Urothelium cell line (cell line): ENCODE measurements at regions not wholly inside any gene's neighbourhood (a gene's known extent, or its start where the extent isn't known, plus 50 kb on each side); places are given as distances from the start of the nearest gene placed in this dataset.
"Not testable (repeated sequence)": the region's sequence is repeated elsewhere in the genome, so short reads cannot be mapped to it uniquely, and the experiment has no call there.

Experiments used
- DNase-seq: peaks from one replicate; pipeline ENCODE4 v3.0.0; 2011; ENCODE audit warnings: low spot score, mixed read lengths
- FAIRE-seq: peaks from 2 replicates; lab custom pipeline; 2011; peaks lifted over from hg19 to GRCh38; lab: Jason Lieb, UNC

DNA sequence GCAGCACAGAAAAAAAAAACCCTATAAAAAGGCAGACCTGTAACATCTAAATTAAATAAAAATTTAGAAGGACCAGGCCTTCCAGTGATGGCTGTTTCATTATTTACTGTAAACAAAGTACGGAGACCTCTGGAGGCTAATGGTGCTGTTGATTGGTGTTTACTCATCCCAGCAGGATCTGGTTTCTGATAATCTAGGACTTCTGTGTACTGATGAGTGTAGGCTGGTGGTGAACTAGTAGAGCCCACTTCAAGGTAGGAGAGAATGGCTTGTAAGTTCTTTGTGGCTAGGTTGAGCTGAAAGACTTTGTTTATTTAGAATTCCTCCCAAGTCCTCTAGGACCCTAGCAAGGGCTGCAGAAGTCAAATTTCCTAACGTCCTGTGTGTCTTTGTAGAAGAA is 398.1 kb upstream of the PITX2 start:
- no peak for FAIRE-seq
- no peak for DNase-seq

DNA sequence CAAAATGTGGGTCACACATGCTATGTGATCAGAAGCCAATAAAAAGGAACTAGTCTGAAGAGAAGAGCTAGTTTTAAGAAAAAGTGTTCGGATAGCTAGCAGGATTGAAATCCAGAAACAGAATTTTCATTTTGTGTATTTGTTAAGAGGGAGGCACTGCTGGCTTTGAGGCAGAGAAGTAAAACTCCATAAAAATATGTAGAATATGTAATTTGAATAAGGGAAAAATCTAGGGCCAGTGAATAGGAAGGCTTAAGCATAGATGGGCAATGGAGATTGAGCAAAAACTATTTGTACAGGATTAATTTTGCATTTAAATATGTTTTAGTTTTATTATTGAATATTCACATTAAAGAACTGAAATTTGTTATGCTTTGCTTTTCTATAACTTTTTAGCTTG is 399.9 kb upstream of the PITX2 start:
- no peak for FAIRE-seq
- no peak for DNase-seq

DNA sequence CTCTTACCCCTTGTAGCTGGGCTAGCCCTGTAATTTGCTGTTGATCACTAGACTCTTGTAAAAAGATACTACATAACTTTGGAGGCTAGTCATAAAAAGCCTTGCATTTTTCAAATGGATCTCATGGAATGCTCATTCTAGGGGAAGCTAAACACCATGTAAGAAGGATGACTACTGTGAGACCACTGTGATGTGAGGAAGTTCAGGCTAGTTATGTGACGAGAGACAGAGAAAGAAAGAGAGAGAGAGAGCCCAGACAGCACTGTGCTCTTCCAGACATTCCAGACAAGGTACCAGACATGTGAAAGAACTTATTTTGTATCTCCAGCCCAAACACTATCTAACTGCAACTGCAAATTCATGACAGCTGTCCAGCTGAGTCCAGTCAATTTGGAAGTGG is 404.6 kb upstream of the PITX2 start:
- DNase-seq (no peak), FAIRE-seq (no peak)

DNA sequence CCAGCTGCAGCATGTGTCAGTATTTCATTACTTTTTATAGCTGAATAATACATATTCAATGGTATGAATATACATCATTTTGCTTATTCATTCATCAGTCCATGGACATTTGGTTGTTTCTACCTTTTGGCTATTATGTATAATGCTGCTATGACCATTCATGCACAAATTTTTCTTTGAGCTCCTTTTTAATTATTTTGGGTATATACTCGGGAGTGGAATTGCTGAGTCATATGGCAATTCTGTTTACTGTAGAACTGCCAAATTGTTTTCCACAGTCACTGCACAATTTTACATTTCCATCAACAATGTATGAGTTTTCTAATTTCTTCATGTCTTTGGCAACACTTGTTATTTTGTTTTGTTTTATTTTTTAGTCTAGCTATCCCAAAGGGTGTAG is 405.9 kb upstream of the PITX2 start:
- FAIRE-seq = no peak
- DNase-seq = no peak

DNA sequence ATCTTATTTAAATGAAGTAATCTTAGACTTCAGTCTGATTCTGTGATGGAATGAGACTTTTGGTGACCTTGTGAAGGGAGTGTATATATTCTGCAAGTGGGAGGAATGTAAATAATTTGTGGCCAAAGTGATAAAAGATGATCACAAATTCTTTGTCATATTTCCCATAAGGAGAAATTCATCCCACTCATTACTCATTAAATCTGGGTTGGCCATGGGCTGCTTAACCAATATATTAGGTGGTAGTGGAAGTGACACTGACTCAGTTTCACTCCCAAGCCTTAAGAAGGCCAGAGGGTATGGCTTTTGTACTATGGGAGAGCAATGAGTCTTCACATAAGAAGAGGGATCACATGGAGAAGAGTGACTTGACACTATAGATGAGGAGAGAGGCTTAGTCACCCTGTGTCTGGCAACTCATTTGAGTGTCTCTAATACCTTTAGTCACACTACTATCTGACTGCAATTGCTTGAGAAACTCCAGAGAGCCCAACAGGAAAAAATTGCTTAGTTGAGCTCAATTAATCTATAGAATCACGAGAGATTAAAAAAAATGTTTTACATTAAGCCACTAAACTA is 408.2 kb upstream of the PITX2 start:
- FAIRE-seq = no peak
- DNase-seq = no peak

DNA sequence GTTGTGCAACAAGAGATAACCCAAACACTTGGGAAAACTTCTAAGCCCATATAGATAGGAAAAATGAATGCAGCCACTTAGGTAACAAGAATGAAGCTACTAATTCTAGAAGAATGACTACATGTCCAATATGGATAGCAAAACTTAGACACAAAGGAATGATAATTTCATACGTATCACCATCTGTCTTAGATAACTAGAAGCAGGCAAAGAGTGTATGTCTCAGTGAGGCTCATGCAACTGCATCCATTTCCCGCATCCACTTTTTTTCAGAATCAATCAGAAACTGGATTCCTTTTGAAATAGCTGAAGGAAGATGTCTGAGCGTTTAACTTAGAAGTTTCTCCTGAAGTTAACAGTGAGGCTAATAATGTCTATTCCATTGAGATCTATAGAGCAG is 408.7 kb upstream of the PITX2 start:
- no peak for DNase-seq
- FAIRE-seq = no peak

DNA sequence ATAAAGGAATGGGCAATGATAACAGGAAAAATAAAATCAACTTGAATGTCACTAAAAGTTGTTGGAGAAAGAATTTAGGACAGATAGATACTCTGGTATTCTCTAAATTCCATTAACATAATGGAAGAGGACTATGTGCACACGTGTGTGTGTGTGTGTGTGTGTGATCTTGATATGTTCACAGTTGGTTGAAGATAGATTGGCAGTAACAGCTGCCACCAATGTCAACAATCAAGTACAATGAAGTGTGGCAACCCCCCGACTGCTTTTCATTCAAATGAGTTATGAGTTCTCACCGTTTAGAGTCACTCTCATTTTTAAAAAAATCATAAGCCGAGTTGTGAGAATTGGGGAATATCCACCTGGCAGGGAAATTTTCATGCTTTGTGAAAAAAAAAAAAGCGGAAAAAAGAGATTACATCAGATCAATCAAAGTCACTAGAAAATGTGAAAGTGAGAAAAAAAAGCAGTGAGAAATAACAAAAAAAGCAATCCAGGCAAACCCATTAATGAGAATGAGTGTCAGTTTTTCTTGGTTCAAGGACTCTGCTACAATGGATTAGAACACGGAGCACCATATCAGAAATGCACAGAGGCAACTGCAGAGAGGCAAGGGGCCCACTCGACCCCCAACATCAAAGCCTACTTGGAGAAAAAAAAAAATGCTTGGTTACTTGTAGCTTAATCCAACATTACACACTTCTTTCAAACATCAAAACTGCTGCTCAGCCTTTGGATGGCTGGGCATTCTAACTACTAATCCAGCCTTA is 414.9 kb upstream of the PITX2 start:
- FAIRE-seq (no peak), DNase-seq (no peak)

DNA sequence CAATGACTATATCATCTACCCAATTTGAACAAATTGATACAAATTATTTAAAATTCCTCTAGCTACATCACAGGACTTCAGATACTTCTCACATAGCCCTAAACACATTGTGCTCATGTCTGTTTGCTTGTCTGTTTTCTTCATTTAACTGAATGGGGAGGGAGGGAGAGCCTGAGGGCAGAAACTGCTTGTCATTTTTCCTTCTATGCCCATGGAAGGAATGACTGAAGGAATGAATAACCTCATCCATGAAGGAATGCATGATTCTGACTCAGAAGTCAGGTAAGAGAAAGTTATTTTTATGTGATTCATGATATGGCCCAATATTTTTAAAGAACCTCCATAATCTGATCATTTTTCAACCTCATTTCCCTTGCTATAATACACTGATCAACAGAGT is 418.0 kb upstream of the PITX2 start:
- DNase-seq = no peak
- no peak for FAIRE-seq

DNA sequence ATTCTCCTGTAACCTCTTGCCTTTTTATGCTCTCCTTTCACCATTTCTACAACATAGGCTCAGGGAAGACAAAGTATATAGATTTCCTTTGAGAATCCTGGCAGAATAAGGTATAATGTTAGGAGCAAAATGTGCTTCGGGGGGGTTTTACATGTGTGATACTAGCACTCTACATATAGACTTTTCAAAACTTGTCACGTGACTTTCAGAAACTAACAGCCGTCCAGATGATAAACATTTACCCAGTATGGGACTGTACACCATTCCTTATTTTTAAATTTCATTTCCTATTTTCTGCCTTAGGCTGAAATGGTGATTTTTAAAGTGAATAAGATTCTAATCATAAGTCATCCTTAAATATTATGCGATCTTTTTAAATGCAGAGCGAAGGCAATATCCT is 420.4 kb upstream of the PITX2 start:
- no peak for FAIRE-seq

DNA sequence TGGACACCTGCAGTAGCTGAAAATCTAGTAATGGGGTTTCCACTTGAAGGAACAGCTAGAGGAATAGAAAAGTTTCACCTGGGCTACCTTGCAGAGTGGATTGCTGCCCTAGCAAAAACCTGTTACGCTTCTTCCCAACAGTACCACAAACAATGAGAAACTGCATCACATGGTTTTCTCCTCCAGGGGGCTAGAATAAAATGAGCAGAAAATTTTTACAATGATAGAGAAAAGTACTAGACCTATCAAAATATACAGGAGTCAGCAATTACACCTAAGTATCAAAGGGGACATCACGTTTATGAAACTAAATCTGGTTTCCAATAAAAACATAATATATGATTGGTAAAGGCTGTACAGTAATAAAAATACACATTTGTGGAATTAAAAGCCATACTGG is 423.1 kb upstream of the PITX2 start:
- FAIRE-seq = no peak
- DNase-seq = no peak

More for the DNA sequence above, 420.4 kb upstream of the PITX2 start:
- DNase-seq = no peak

DNA sequence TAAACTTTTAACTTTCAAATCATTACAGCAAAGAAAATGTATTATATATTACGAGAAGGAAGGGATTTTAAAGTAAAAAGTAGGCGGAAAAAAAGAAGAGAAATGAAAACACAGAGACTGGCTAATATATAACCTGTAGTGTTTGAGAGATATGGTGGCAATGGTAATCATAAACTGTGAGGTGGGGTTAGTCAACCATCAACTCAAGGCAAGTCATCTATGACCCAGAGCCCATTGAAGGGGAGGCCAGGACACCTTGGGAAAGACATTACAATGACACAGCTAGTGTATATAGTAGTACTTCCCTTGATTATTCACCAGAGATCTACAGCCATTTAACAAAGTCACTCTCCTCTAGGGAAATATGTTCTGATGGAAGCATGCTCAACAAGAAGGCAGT is 423.9 kb upstream of the PITX2 start:
- no peak for DNase-seq
- FAIRE-seq = no peak

DNA sequence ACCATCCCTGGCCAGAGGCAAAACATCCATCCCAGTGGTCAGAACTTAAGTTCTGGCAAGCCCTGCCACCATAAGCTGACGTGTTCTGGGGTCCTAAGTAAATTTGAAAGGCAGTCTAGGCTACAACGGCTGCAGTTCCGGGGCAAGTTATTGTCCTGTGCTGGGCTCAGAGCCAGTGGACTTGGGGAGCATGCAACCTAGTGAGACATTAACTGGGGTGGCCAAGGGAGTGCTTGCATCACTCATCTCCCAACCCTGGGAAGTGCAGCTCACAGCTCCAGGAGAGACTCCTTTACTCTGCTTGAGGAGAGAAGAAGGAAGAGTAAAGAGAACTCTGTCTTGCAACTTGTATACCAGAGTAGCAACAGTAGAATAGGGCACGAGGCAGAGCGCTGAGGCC is 425.4 kb upstream of the PITX2 start:
- no peak for FAIRE-seq

DNA sequence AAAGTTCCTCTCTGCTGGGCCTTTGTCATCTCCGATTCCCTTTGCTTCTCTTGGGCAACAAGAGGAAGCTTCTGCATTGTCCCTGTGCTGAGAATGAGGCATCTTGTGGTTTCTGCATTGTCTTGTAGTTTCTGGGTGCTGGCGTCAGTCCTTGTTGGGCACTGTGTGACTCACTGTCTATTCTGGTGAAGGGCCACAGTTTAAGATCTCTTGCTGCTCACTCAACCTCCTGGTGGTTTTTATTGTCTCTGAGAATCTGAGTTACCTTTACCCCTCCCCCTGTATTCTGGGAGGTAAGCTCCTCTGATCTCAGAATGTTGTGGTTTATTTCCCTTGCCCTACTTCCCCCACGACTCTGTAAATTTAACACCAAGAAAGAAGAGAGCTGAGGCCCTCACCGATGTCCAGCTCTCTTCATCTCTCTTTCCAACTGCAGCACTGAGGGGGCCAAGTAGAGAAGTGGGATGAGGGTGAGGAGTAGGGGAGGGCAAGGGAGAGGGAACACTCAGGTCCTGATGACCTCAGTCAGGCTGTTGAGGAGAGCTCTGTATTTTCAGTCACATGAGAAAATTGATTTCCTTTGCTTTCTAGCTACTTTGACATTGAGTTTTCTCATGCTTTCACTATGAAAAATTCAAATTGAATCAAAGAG is 441.6 kb upstream of the PITX2 start:
- FAIRE-seq (peak; percentile 89), DNase-seq (peak; percentile 91)

More for the DNA sequence above, 425.4 kb upstream of the PITX2 start:
- no peak for DNase-seq

DNA sequence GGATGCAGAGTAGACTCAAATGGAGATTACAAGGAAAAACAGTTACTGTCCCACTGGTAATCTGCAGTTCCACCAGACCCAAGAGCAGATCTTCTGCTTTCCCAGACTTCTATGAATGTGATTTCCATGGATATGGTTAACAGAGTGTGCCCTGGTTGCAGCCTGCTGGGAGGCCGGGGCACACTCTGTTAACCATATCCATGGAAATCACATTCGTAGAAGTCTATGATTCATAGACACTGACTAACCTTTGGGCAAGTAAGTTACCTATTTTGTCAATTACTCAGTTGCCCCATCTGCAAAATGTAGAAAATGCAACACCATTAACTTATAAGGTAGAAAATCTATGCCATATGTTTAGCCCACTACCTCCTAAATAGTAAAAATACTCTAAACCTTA is 443.1 kb upstream of the PITX2 start:
- DNase-seq (no peak), FAIRE-seq (no peak)

DNA sequence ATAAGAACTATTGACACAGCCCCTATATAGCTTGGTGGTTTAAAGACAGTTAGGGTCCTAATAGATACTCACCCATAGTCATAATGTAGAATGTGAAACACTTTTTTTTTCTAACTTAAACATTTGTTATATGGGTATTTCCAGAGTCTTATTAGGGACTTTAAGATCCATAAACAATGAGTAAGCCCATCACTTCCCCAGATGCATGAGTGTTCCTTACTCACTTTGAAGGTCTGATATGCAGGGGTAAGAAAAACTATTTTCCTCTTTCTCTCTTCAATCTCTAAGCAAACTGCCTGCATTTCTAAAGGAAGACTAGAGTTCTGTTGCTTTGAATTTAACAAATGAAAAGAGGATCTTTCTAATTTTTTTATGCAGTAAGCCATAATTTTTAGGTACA is 443.6 kb upstream of the PITX2 start:
- FAIRE-seq (no peak), DNase-seq (no peak)

DNA sequence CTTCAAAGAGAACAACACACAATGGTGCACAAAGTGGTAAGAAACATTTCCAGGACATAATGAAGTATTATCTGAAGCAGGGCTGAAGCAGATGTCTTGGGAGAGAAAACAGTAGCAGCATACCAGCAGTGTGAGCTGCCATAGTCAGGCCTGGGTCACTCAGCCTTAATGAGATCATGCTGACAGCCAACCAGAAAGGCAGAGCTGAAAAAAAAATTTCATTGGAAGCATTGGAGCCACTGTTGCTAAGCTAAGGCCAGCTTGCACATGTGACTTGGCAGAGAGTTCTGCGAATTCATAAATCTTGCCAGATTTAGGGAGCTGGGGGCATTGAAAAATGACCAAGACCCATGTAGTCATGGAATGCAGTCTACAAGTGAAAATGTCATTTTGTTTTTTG is 444.0 kb upstream of the PITX2 start:
- peak; percentile 71 for FAIRE-seq

DNA sequence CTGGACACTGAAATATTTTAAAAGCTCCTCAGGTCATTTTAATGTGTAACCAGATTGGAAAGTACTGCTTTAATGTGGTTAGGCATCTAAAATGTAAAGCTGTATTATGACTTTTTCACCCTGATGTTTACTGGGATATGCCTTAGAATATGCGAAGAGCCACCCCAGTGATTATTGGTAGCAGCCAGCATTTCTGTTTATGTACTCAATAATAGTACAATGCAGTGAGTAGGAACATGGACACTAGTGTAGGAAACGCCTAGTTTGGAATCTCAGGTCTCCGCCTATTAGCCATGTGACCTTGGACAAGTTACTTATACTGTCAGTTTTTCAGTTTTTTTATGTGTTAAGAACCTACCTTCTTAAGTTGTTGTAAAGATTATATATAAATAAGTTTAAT is 446.0 kb upstream of the PITX2 start:
- no peak for DNase-seq
- FAIRE-seq = no peak

More for the DNA sequence above, 444.0 kb upstream of the PITX2 start:
- DNase-seq = peak; percentile 18

DNA sequence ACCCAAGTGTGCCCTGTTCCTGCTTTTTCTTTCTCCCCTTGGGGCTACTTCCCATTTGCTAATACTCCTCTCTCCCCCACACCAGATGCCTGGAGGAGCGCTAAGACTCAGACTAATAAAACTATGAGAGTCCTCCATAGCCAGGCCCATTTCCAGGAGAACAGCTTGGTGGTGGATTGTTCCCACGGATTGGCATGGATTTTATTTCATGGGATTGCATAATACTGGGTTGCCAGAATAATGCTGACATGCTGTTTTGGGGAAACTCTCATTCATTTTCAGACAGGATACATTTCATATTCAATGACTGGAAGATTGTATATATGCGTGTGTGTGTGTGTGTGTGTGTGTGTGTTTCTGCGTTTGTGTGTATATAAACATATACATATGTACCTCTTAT is 447.5 kb upstream of the PITX2 start:
- FAIRE-seq (no peak), DNase-seq (no peak)

DNA sequence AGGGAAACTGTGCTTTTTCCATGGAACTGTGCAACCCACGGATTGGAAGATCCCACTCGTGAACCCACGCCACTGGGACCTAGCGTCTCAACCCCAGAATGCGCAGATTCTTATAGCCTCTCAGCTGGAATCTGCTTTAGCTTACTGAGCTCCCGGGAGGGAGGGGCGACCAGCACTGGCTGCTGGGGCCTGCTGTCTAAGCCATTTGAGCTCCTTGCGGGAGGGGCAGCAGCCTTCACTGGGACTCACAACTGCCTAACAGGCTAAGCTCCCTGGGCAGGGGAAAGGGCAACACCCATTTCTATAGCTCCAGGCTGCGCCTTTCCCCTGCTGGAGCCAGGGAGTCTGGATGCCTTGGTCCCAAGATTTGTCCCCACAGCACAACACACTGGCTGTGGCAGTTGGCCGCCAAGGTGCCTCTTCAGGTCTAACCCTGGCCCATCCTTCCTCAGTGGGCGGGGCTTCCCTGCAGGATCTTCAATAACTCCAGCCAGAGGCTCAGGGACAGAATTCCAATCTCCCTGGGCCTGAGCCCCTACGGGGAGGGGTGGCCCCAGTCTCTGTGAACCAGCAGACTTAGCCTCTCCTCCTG is 451.7 kb upstream of the PITX2 start:
- no peak for DNase-seq
- no peak for FAIRE-seq

DNA sequence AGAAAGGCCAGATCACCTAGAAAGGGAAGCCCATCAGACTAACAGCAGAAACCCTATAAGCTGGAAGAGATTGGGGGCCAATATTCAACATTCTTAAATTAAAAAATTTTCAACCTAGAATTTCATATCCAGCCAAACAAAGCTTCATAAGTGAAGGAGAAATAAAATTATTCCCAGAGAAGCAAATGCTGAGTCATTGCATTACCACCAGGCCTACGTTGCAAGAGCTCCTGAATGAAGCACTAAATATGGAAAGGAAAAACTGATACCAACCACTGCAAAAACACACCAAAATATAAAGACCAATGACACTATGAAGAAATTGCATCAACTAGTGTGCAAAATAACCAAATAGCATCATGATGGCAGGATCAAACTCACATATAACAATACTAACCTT is 453.4 kb upstream of the PITX2 start:
- not testable (repeated sequence) for FAIRE-seq, DNase-seq

DNA sequence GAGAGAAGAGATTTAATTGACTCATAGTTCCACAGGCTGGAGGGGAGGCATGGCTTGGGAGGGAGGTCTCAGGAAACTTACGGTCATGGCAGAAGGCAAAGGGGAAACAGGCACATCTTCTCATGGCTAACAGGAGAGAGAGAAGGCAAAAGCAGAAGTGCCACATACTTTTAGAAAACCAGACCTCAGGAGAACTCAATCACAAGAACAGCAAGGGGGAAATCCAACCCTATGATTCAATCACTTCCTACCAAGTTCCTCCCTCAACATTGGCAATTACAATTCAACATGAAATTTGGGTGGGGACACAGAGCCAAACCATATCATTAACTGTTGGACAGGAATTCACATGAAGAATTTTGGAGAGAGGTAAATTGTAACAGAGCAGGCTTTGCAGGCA is 485.3 kb upstream of the PITX2 start:
- FAIRE-seq = no peak
- no peak for DNase-seq

DNA sequence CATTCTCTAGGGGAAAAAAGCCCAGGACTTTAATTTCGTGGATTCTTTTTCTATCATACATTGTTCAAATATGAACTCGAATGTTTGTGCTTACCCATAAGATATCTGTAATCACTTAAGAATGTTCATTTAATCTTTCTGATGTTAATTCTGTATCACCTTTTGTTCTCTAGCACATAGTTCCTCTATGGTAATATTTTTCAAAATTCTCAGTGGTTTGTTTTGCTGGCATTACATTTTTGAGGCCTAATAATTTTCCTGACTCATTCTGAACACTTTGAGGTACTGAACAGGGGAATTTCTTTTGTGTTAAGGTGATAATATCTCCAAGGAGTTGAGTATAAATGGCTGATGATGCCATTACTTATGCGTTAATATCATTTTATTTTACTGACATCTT is 490.7 kb upstream of the PITX2 start:
- DNase-seq (peak; percentile 13), FAIRE-seq (no peak)
